Spinal cord (tissue), 9 donors: ENCODE measurements at regions not wholly inside any gene's neighbourhood (a gene's known extent, or its start where the extent isn't known, plus 50 kb on each side); places are given as distances from the start of the nearest gene placed in this dataset.
A peak's percentile ranks its signal among the peaks of the same experiment; 100 is the strongest.

ENCODE experiments used
- DNase-seq, 6 donors: peaks; one replicate each; pipeline versions ENCODE4 v3.0.0 to v3.0.0-alpha.2; 2013 to 2015; ENCODE audit warnings: low spot score in 6 of 6, low read depth in 4 of 6
- H3K27ac ChIP-seq: one replicate; pipeline ENCODE4 v1.5.1; 2013; ENCODE audit warnings: low read depth, low read length, control low read depth
- H3K27me3 ChIP-seq: one replicate; pipeline ENCODE4 v1.6.1; 2013; ENCODE audit warnings: low read length; ENCODE audit not compliant: control insufficient read depth, insufficient read depth
- H3K36me3 ChIP-seq: one replicate; pipeline ENCODE4 v1.6.1; 2013; ENCODE audit warnings: low read length; ENCODE audit not compliant: control insufficient read depth, insufficient read depth
- H3K4me1 ChIP-seq: one replicate; pipeline ENCODE4 v1.6.1; 2013; ENCODE audit warnings: low read length; ENCODE audit not compliant: control insufficient read depth, insufficient read depth
- H3K4me3 ChIP-seq: one replicate; pipeline ENCODE4 v1.5.1; 2013; ENCODE audit warnings: low read depth, low read length, control low read depth
- H3K9me3 ChIP-seq: one replicate; pipeline ENCODE4 v1.6.1; 2013; ENCODE audit warnings: low read length; ENCODE audit not compliant: control insufficient read depth, insufficient read depth
- WGBS: methylation state at CpG from one replicate; pipeline ENCODE4 v1.1.5; 2013; ENCODE audit warnings: missing lambda C conversion rate; ENCODE audit not compliant: insufficient coverage; 5-methylcytosine and 5-hydroxymethylcytosine counted together
- donor health status: healthy.

DNA sequence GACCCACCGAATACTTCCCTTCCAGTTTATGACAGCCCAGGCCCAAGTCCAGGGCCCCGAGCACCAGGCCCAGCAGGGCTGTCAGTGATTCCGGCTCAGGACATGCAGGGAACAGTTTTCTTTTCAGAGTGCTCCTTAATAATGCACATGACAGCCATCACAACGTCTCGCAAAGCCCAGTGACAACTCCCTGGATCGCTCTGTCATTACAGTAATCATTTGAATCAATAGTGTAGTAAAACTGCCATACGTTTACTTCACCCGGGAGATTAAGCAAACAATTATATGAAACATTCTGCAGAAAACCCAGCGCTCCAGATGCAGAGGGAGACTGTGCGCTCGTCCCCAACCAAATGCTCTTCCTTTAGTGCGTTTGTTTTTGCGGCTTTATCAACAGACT, 162.6 kb upstream of the CDH13 start:
- Histone ChIP-seq H3K36me3 (no peaks in the 10 kb centered on the region), H3K9me3 (no peaks in the 10 kb centered on the region), H3K4me3 (no peak overlapping the region), H3K27ac (no peak overlapping the region), H3K4me1 (no peaks in the 10 kb centered on the region), H3K27me3 (no peaks in the 10 kb centered on the region)
- WGBS = 45% methylated on average over 3 of the region's 13 CpGs
- DNase-seq = peak in 1 of 6 donors; percentile 87

DNA sequence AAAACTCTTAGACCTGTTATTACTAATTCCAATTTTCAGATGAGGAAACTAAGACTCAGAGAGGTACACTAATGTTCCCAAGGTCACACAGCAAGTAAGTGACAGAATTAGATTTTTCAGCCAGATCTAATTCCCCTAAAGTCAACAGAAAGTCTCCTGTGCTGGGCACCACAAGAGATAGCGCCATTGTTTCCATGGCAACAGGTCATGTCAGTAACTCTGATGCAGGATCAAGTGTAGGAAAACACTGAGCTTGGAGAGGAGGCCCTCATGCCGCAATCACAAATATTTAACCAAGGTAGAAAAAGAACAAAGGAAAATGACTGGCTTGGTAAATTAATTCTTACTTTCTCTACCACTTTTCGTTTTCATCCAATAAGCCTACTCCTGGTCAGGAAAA, 166.0 kb upstream of the CDH13 start:
- peak in 1 of 6 donors; percentile 56 for DNase-seq
- H3K27ac ChIP-seq = no peak overlapping the region
- no CpG with 5 or more reads among the region's 3 CpGs for WGBS

DNA sequence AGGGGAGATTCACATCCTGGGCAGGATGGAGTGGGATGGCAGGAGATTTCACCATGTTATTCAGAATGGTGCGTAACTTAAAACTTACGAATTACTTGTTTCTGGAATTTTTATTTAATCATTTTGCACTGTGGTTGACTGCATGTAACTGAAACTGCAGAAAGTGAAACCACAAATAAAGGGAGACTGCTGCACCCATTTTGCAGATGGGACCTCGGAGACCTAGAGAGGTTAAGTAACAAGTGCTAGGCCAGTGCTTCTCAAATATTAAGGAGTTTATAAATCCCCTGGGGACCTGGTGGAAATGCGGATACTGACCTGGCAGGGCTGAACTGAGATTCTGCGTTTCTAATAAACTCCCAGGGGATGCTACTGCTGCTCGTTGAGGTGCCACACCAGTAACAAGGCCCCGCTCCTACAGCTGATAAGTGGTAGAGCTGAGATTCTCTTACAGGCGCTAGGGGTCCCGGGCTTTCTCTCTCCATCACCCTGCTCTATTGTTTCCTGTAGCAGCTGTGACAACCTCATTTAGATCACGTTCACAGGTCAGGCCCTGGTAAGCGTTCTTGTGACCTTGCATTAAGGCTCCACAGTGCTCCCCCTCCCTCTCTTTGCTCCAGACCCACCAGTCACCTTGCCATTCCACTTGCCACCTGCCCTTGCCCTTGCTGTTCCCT, 167.1 kb upstream of the CDH13 start:
- no peak overlapping the region for H3K4me3 ChIP-seq
- no peaks in the 10 kb centered on the region for H3K9me3 ChIP-seq
- DNase-seq = no peak
- no peak overlapping the region for H3K27ac ChIP-seq
- WGBS = 31% methylated on average over 9 of the region's 11 CpGs
- H3K36me3 ChIP-seq = no peaks in the 10 kb centered on the region
- no peaks in the 10 kb centered on the region for H3K27me3 ChIP-seq
- H3K4me1 ChIP-seq = no peaks in the 10 kb centered on the region

More for the DNA sequence above, 166.0 kb upstream of the CDH13 start:
- Histone ChIP-seq H3K4me1 (no peaks in the 10 kb centered on the region), H3K27me3 (no peaks in the 10 kb centered on the region), H3K9me3 (no peaks in the 10 kb centered on the region), H3K4me3 (no peak overlapping the region), H3K36me3 (no peaks in the 10 kb centered on the region)

DNA sequence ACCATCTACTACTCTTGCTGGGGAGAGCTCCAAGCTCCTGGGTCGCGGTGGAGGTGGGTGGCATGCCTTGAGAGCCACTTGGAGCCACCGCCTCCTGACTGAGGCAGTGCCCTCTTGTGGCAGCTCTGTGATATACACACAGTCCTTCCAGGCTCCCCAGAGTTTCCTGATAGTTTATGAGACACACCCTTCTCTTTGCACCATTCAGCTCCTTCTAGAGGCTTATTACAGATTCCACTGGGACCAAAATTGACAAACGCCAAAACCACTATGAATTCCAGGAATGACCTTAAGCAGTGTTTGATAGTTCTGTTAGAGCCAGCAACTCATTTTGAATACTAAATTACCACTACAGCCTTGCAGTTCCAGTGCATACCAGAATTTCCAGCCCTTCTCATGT, 170.1 kb upstream of the CDH13 start:
- no peaks in the 10 kb centered on the region for H3K36me3 ChIP-seq
- WGBS = no CpG with 5 or more reads among the region's 4 CpGs
- no peaks in the 10 kb centered on the region for H3K27me3 ChIP-seq
- no peaks in the 10 kb centered on the region for H3K4me1 ChIP-seq
- no peak overlapping the region for H3K4me3 ChIP-seq
- H3K27ac ChIP-seq = no peak overlapping the region
- peak in 2 of 6 donors; percentile 70 to 76 for DNase-seq
- H3K9me3 ChIP-seq = no peaks in the 10 kb centered on the region

DNA sequence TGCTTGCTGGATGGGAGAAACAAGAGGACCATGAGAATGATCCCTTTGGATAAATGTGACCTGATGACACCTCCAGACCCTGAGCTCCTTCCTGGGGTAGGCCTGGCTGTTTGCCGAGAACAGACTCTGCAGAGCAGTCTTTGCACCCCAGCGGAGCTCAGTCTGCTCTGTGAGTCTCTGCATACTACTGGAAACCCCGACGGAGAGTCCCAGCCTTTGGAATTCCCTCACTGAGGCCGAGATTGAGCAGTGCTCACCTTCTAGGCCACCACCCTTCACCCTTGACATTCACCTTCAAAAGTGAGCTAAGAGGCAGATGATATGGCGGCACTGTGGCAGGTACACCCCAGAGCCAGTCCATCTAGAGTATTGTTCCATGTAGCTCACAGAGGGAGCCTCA, 172.2 kb upstream of the CDH13 start:
- Histone ChIP-seq H3K36me3 (no peaks in the 10 kb centered on the region), H3K9me3 (no peaks in the 10 kb centered on the region), H3K4me3 (no peak overlapping the region), H3K27ac (no peak overlapping the region), H3K4me1 (no peaks in the 10 kb centered on the region), H3K27me3 (no peaks in the 10 kb centered on the region)
- WGBS = 96% methylated on average over 4 of the region's 6 CpGs
- DNase-seq = no peak

DNA sequence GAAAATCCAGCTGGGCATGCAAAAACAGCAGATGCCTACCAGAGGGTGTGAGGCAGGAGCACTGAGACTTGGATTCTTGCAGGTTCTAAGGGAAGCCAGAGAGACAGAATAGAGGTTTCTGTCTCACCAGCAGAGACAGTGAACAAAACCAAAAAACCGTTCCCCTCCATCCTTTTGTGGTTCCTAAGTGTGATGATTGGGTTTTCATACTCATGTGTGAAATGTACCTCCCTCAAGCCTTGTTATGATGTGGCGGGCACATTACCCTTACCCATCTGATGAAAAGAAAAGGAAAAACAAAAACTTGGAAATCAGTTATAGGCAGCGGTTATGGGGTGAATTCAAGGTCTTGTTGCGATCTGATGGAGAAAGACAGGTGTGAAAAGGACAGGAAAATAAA, 172.6 kb upstream of the CDH13 start:
- no peaks in the 10 kb centered on the region for H3K9me3 ChIP-seq

DNA sequence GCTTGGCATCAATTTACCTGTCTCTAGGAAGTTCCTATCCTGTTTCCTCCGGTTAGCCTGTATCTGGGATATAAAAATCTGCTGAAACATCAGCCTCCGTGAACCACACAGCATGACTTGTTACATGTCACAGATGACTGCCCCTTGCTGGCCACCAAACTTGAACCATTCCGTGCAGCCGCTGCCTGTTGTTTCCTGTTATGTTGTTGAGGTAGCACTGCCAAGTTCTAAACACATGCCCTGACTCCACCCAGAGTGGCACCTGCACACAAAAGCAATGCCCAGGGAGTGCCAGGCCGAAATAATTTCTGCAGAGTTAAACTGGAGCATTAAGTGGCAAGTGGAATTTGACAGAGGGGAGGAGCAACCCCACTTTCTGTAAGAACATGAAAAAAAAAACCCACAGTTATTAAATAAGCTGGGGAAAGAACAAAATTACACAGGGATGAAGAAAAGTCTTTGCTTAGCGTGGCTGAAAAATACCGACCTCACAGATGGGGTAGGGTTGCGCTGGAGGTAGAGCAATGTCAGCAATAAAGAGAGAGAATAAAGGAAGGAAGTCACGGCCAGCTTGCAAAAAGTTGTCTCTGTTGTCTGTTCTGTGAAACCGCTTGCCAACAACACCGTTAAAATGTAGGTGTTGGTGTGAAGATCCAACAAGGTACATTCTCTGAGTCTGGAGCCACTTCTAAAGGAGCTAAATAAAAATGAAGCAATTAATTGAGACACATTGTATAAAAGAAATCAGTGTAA, 174.6 kb upstream of the CDH13 start:
- Histone ChIP-seq H3K4me3 (no peak overlapping the region), H3K36me3 (no peaks in the 10 kb centered on the region), H3K9me3 (no peaks in the 10 kb centered on the region), H3K27me3 (no peaks in the 10 kb centered on the region), H3K27ac (no peak overlapping the region), H3K4me1 (no peaks in the 10 kb centered on the region)
- DNase-seq = no peak
- WGBS = 85% methylated on average over 10 of the region's 11 CpGs

More for the DNA sequence above, 172.6 kb upstream of the CDH13 start:
- no peak for DNase-seq
- Histone ChIP-seq H3K27ac (no peak overlapping the region), H3K27me3 (no peaks in the 10 kb centered on the region), H3K4me1 (no peaks in the 10 kb centered on the region), H3K4me3 (no peak overlapping the region), H3K36me3 (no peaks in the 10 kb centered on the region)
- 100% methylated on average over 2 of the region's 4 CpGs for WGBS

DNA sequence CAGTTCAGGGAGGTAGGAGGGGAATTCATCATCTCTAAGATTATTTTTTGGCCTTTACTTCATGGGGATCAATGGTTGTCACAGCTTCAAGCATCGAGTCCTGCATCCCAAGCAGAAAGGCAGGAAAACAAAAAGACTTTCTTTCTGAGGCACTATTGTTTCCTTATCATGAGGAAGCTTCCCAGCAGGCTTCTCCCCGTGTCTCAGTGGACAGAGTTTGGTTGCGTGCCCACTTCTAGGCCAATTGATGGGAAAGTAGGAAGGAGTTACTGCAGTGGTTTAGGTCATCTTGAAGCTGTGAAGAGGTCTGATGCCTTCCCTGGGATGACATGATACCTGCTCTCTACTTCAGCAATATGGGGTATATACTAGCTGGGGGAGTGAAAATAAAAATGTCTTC, 175.3 kb upstream of the CDH13 start:
- Histone ChIP-seq H3K27me3 (no peaks in the 10 kb centered on the region), H3K36me3 (no peaks in the 10 kb centered on the region), H3K4me1 (no peaks in the 10 kb centered on the region), H3K27ac (no peak overlapping the region), H3K9me3 (no peaks in the 10 kb centered on the region), H3K4me3 (no peak overlapping the region)
- 43% methylated on average over 2 of the region's 3 CpGs for WGBS
- no peak for DNase-seq

DNA sequence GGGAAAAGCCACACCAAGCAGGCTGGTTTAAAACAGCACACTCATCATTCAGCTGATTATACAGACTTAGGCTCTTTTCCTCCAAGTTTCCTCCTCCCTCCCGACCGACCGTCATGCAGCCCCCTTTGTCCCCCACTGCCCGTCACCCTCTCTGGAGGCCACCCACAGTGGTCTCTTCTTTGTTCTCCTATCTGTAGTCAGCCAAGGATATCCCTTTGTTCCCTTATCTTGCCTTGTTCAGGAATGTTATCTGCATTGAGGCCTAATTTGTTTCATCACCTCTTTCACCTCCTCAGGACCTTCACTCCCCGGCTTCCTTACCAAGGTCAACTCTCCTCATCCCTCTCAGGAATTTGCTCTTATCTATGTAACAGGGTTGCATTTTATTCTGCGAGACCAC, 186.4 kb upstream of the CDH13 start:
- Histone ChIP-seq H3K27ac (no peak overlapping the region), H3K9me3 (no peaks in the 10 kb centered on the region), H3K4me3 (no peak overlapping the region), H3K27me3 (no peaks in the 10 kb centered on the region), H3K4me1 (no peaks in the 10 kb centered on the region), H3K36me3 (no peaks in the 10 kb centered on the region)
- DNase-seq = no peak
- 28% methylated on average over 5 of the region's 6 CpGs for WGBS
